BLaER1 (cell line): ENCODE measurements at regions not wholly inside any gene's neighbourhood (a gene's known extent, or its start where the extent isn't known, plus 50 kb on each side); places are given as distances from the start of the nearest gene placed in this dataset.

ENCODE experiments used
- H3K27ac ChIP-seq: shearing (Covaris generic); formaldehyde crosslinking; 2 replicates; pipeline ENCODE4 v1.8.1; 2022
- H3K27me3 ChIP-seq: shearing (Covaris generic); formaldehyde crosslinking; 2 replicates; pipeline ENCODE4 v1.8.1; 2022
- H3K36me3 ChIP-seq: shearing (Covaris generic); formaldehyde crosslinking; 2 replicates; pipeline ENCODE4 v1.8.1; 2022
- H3K4me1 ChIP-seq: shearing (Covaris generic); formaldehyde crosslinking; 2 replicates; pipeline ENCODE4 v1.8.1; 2022
- H3K4me2 ChIP-seq: shearing (Covaris generic); formaldehyde crosslinking; 2 replicates; pipeline ENCODE4 v1.8.1; 2022
- H3K4me3 ChIP-seq: shearing (Covaris generic); formaldehyde crosslinking; 2 replicates; pipeline ENCODE4 v1.8.1; 2022
- H3K9ac ChIP-seq: shearing (Covaris generic); formaldehyde crosslinking; 2 replicates; pipeline ENCODE4 v1.8.1; 2022
- H3K9me3 ChIP-seq: shearing (Covaris generic); formaldehyde crosslinking; 2 replicates; pipeline ENCODE4 v1.8.1; 2022
- H4K20me1 ChIP-seq: shearing (Covaris generic); formaldehyde crosslinking; 2 replicates; pipeline ENCODE4 v1.8.1; 2022
- Cebpa-rat ChIP-seq: shearing (Covaris generic); IDR thresholded peaks from 2 replicates; pipeline ENCODE4 v1.8.1; 2022

DNA sequence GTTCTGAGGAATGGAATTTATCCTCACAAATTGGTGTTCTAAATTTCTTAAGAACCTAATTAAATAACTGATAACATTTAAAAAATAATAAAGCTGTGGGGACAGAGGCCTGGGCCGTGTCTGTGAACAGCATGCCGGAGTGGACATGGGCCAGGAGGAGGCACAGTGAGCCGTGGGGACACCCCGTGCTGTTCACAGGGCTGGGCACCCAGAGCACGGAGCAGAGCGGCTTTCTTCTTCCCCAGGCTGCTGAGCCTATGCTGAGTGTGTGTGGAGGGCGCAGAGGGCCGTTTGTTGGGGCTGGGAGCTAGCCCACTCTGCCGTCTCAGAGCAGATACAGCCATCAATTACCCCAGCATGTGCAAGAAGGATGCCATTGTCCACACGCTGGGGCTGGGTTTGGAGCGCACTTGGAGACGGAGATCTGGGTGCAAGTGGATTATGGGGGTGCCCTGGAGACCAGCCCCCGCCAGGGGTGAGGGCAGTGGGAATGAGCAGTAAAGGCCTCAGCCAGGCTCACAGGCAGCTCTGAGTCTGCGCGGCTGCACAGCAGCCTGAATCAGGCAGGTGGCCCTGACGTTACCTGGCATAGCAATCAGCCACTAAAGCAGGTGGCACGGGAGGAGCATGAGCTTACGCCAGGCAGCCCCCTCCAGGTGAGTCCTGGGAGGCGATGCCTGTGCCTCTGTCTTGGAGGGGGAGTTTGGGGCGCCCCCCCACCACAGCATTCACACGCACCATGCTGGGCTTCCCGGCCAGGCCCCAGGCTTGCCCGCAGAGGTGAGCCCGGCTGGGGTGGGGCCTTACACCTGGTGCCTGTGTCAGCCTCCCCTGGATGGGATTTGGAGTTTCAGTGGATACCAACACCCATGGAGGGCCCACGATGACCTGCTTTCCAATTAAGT is 52.1 kb upstream of the SLC66A3 start:
- TF ChIP-seq Cebpa-rat: no peak
- Histone ChIP-seq H3K27ac (no peak overlapping the region), H3K4me2 (no peak overlapping the region), H3K4me3 (no peak overlapping the region), H3K9ac (no peak overlapping the region), H3K4me1 (no peaks in the 10 kb centered on the region; the same call in 1 of the 2 replicates), H3K27me3 (no peaks in the 10 kb centered on the region), H4K20me1 (no peaks in the 10 kb centered on the region), H3K9me3 (no peaks in the 10 kb centered on the region), H3K36me3 (no peaks in the 10 kb centered on the region)

GRCh38 chr2:11103984-11104793 is 51.1 kb upstream of the SLC66A3 start:
- H3K4me2 ChIP-seq: no peak overlapping the region
- no peaks in the 10 kb centered on the region for H3K9me3 ChIP-seq
- H4K20me1 ChIP-seq: no peaks in the 10 kb centered on the region
- H3K4me3 ChIP-seq: no peak overlapping the region
- H3K27me3 ChIP-seq: no peaks in the 10 kb centered on the region
- TF ChIP-seq Cebpa-rat: no peak
- H3K36me3 ChIP-seq: no peaks in the 10 kb centered on the region
- H3K27ac ChIP-seq: no peak overlapping the region
- no peak overlapping the region for H3K9ac ChIP-seq
- no peaks in the 10 kb centered on the region; the same call in 1 of the 2 replicates for H3K4me1 ChIP-seq

DNA sequence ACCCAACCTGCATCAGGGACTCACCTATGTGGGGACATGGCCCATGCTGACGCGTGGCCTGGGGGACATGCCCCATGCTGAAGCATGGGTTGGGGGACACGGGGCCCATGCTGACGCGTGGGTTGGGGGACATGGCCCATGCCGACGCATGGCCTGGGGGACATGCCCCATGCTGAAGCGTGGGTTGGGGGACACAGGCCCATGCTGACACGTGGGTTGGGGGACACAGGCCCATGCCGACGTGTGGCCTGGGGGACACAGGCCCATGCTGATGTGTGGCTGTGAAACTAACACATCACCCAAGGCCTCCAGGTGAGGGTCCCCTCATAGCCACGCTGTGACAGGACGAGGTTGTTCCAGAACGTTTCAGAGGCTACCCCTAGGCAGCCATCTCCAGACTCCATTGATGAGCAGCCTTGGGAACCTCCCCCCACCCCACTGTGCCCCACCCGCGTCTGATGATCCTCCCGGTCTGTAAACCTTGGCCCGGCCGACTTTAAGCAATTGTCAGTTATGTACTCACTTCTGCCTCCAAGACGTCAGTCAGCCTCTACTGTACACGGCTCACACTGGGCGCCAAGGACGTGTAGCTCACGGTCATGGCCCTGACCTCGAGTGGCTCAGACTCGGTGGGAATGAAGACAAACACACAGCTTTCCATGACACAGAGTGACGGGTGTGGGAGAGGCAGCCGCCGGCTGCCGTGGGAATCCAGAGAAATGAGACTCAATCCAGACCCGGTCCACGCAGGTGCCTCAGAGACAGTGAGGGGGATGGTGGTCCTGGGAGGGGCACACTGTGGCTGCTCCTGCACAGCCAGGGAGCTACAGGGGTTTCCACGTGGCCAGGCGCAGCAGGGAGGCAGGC is 50.2 kb upstream of the SLC66A3 start:
- TF ChIP-seq Cebpa-rat: no peak

More for the DNA sequence above, 50.2 kb upstream of the SLC66A3 start:
- Histone ChIP-seq H3K4me2 (no peak overlapping the region), H3K4me3 (no peak overlapping the region), H3K4me1 (no peaks in the 10 kb centered on the region; the same call in 1 of the 2 replicates), H3K27ac (no peak overlapping the region), H4K20me1 (no peaks in the 10 kb centered on the region), H3K36me3 (no peaks in the 10 kb centered on the region), H3K27me3 (no peaks in the 10 kb centered on the region), H3K9ac (no peak overlapping the region), H3K9me3 (no peaks in the 10 kb centered on the region)
